Inferior parietal cortex (tissue), 1 donor: ENCODE measurements at regions not wholly inside any gene's neighbourhood (a gene's known extent, or its start where the extent isn't known, plus 50 kb on each side); places are given as distances from the start of the nearest gene placed in this dataset.
"Not testable (repeated sequence)": the region's sequence is repeated elsewhere in the genome, so short reads cannot be mapped to it uniquely, and the experiment has no call there.

Source experiments
- DNase-seq: peaks from one replicate; pipeline ENCODE4 v3.0.0-alpha.2; 2016; ENCODE audit errors: extremely low spot score

DNA sequence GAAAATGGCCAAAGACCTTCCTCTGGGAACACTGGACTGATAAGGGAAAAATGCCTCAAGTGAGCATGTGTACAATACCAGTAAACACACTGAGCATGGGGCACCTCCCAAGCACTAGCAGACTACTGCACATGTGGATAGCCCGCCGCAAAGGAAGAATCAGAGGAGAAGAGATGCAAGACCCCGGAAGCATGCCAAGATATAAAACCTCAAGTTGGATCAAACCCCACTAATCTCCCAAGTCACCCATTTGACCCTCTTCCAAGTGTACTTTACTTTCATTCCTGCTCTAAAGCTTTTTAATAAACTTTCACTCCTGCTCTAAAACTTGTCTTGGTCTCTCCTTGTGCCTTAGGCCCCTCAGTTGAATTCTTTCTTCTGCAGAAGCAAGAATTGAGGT lies 121.1 kb upstream of the PLAAT1 start:
- no peak for DNase-seq

DNA sequence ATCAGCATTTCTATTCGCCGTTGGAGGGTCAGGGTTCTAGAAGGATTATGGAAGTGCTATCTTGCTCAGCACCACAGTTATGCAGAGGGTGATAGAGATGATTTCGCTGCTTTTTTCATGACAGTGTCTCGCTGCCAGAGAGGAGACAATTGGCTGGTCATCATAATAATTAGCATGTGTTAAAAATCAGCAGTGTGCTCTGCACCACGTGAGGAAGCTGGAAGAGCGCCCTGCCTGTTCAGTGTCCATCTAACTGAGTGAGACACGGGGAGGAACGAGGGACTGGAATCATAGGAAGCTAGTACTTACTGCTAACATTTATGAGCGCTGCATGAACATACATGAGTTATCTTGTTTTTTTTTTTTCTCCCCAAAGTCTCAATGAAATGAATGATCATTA lies 116.2 kb upstream of the PLAAT1 start:
- peak; percentile 60 for DNase-seq

DNA sequence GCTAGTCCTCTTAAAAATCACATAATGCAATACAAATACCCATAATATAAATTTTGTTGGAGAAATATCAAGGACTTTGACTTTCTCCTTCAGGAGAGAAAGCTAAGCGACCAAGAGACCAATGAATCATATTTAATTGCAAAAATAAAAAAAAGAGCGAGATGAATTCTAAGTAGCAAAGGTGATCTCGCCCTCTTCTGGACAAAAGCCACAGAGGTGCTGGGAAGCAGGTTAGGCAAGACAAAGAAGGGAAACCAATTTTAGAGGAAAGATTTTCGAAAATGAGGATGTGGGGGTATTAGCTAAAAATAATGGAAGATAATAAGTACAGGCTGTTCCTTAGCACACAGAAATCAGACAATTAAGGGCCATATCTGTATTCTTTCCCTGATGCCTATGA lies 111.4 kb upstream of the PLAAT1 start:
- no peak for DNase-seq

DNA sequence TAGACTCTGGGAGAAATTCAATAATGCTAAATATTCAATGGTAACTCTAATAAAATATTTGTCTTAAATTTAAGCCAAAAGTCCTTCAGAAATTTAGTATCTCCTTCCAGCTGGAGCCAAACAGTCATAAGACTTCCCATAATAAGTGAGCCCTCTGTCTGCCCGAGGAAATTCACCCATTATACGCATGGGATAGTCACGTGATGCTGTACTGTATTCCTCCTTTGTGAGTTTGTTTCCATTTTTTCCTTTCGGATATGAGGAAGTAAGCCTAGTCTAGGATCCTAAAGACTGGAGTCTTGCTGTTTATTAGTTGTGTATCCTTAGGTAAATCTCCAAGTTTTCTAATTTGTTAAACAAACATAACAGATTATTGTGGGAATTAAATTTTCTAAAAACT lies 110.4 kb upstream of the PLAAT1 start:
- no peak for DNase-seq

DNA sequence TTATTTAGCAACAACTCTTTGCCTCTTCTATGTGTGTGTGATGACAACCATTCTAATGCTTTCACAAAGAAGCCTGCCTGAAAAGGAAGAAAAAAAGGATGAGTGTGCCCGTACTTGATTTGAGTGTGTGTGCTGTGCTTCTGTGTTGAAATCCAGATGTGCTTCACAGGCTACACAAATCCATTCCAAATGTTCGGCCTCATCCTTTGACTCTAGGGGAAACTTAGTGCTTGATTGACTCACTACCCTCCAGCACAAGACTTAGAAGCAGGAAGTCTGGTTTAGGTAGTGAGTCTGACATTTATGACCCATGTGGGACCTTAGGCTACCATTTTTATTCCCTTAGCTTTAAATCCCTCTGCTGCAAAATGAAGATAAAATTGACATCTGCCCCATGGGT lies 108.8 kb upstream of the PLAAT1 start:
- no peak for DNase-seq

DNA sequence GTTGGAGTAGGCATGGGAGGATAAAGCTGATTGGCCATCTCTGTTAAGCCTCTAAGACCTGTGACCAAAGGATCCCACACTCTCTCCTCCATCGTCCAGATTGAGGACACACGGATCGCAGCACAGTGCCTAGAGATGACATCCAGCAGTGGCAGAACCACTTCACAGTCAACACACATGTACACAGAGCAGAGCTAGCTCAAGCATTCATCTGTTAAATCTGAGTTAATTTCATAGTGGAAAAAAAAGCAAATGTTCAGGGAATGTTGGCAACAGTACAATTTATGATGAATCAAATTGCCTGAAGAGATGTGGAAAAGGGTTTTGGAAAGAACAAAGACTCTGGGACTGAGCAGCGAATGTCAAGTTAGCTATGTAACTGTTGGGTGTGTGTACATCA lies 108.1 kb upstream of the PLAAT1 start:
- DNase-seq, result no peak

DNA sequence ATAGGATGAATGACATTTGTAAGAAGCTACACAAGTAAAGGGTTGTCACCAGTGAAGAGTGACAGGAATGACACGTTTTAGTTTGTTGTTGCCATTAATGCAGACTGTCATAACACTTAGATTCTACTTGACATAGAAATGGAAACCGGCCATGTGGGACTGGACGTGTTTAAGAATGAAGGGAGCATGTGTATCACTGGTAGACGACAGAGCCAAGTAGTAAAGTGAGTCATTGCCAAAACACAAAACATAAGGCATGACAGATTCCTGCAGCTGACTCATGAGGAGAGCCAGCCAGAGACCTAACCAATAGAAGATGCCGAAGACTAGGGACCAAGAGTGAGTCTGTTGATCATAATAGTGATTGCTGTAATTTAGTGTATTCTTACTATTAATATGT lies 106.2 kb upstream of the PLAAT1 start:
- no peak for DNase-seq

DNA sequence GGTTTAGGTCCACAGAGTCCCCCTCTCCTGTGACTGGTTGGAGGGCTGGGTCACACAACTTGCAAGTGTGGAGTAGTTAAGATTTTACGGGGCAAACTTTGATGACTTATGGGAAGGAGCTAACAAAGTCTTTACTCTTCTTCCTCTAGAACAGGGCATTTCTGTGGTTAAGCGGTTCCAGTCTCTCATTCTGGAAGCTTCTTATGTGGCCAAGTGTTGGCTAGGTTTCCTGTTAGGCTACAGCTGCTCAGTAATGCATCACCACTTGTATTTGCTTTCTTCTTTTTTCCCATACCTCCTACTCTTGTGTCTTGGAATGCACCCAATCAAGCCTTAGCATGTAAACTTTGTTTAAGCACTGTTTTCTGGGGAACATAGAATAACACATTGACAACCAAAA lies 100.6 kb upstream of the PLAAT1 start:
- DNase-seq, result no peak

DNA sequence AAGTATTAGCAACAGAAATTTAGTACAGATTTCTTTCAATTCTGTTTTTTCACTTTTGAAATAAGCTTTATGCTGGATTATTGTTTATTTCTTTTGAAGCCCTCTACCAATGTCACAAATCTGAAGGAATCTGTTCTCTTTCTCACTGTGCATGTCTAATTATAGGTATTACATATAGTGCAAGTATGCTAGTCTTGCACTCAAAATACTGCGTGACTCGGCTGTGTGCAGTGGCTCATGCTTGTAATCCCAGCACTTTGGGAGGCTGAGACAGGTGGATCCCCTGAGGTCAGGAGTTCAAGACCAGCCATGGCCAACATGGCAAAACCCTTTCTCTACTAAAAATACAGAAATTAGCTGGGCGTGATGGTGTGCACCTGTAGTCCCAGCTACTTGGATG lies 95.8 kb upstream of the PLAAT1 start:
- DNase-seq, result peak; percentile 0

DNA sequence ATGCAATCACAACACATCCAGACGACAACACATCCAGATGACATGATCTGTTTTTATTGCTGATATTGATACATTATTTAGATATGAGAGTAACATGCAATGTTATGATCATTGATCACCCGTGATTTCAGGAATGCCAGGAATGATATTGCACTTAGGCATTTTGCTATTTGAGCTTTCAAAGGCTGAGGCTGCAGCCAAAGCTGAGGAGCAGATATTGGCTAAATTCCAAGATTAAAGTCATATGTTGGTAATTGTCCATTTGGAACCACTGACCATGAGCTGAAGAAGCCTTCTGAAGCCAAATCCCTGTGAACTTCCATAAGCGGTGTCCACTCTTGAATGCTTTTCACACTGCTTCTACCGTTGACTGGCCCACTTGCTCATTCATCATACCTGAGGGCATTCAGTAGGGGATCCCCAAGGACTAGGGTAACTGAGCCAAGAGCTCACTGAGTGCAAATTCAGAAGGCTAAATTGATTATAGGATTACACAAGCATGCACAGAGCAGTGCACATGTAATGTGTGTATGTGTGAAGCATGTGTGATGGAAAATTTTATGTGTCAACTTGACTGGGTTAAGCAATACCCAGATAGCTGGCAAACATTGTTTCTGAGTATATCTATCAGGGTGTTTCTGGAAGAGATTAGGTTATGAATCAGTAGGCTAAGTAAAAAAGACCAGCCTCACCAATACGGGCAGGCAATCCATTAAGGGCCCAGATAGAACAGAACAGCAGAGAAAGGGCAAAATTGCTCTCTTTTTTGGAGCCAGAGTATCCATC lies 92.1 kb upstream of the PLAAT1 start:
- DNase-seq, result peak; percentile 0

DNA sequence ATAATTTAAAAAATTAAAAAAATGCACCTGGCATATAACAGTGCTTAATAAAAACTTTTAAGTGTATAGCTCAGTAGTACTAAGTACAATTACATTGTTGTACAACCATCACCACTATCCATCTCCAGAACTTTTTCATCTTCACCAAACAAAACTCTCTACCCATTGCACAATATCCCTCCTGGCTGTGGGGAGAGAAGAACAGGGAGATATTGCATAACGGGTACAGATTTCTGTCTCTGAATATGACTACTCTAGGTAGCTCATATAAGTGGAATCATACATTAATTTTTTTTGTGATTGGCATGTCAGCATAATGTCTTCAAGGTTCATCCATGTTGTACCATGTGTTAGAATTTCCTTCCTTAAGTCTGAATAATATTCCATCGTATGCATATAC lies 91.0 kb upstream of the PLAAT1 start:
- no peak for DNase-seq

DNA sequence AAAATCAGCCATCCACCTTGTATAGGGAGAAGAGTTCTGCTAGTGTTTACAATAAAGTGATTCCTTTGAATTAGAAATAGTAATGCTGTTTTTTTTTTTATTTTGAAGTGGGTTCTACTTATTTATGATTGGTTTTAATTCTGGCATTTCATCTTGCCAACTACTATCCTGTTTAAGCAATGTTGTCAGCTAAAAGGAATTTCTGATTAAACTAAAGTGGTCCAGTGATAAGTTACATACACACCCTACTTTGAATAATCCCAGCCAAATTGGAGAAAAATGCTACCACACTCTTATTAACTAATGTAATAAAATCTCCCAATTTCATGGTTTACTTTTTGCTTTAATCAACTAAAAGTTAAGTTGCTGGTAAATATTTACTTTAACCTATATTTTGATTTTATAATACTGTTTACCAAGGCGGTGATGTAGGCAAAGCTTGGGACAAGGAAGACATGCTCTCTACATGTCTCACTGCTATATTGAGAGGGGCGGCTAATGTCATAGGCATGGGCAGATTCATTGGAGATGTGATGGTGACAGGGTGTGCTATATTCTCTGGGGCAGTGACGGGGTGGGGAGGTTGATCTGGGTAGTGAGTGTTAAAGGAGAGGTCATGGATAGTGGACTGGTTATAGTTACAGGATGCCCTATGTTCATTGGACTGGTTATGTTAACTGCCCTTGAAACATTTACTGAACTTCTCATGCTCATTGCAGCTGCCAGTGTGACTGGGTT lies 85.8 kb upstream of the PLAAT1 start:
- DNase-seq, result not testable (repeated sequence)

DNA sequence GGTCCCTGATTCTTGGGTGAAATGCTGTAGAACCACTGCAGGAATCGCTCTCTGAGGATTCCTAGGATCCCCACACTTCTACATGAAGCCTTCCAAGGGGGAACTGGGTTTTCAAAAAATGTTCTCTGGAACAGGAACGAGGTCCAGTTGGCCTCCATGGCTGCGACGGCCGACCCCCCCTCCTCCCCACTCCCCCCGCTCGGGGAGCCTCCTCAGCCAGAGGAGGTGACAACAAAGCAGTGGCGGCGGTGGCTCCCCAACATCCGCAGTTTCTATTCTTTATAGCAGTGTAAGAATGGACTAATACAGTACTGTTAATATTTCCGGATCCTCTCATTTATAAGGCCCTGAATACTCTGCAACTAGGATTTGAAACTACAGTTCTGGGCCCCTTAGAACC lies 84.0 kb upstream of the PLAAT1 start:
- DNase-seq, result no peak

DNA sequence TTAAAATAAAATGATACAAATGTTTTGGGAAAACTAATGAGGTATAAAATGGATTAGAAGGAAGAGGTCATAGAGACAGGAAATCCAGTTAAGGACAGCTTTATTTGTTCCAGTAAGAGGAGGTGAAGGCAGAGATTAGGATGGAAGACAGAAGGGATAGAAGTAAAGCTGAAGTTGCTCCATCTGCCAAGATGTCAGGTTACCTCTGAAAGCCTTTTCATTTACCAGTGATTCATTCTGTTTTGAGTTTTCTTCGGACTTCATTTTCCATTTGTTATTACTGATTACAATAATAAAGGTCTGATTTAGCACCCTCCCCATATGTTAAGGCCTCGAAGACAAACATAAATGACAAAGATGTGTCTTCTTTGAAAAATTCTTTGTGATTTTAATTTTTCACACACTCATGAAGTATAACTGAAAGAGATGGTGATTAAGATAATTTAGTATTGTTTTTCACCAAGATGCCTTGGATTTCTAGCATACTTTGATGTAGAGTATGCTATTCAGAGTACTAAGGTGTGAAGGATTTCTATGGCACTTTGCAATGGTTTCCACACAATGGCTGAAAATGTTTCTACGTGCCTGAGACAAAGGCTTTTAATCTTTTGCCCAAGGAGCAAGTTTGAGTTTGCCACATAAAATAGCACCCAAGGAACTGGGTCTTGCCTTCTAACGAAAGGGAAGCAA lies 75.4 kb upstream of the PLAAT1 start:
- no peak for DNase-seq

DNA sequence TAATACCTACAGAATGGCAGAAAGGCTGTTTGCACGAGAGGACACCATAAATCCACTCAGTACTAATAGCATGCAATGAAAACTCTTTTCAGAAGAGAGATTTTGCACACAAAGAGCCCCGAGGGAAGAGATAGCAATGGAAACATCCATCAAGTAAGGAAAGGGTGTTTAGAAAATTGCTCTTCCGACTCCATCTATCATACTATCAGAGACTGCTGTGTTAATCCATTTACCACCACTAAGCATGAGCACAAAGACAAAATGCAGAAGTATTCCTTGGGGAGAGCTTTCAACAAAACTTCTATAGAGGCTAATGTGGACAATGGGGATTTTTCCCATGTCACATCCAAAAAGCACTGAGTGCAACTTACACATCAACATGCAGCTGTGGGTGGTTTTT lies 72.1 kb upstream of the PLAAT1 start:
- no peak for DNase-seq

DNA sequence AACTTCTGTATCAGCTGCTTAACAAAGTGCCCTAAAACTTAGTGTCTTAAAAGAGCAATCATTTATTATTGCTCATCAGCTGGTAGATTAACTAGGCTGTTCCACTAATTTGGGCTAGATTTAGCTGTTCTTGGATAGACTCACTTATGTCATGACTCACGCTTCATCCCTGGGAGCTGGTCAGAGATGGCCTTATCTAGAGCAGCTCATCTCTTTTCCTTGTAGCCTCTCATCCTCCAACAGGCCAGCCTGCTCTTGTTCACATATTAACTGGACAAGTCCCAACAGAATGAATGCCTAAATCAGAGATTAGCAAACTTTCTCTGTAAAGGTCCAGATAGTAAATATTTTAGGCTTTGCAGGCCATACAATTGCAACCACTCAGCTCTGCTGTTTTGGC lies 66.9 kb upstream of the PLAAT1 start:
- DNase-seq, result no peak

DNA sequence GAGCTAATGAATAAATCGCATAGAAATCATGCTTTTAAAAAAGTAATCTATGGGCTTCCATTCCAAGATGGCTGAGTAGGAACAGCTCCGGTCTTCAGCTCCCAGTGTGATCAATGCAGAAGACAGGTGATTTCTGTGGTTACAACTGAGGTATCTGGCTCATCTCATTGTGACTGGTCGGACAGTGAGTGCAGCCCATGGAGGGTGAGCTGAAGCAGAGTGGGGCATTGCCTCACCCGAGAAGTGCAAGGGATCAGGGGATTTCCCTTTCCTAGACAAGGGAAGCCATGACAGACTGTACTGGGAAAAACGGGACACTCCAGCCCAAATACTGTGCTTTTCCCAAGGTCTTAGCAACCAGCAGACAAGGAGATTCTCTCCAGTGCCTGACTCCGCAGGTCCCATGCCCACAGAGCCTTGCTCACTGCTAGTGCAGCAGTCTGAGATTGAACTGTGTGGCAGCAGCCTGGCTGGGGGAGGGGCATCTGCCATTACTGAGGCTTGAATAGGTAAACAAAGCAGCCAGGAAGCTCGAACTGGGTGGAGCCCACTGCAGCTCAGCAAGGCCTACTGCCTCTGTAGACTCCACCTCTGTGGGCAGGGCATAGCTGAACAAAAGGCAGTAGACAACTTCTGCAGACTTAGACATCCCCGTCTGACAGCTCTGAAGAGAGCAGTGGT lies 61.5 kb upstream of the PLAAT1 start:
- not testable (repeated sequence) for DNase-seq

DNA sequence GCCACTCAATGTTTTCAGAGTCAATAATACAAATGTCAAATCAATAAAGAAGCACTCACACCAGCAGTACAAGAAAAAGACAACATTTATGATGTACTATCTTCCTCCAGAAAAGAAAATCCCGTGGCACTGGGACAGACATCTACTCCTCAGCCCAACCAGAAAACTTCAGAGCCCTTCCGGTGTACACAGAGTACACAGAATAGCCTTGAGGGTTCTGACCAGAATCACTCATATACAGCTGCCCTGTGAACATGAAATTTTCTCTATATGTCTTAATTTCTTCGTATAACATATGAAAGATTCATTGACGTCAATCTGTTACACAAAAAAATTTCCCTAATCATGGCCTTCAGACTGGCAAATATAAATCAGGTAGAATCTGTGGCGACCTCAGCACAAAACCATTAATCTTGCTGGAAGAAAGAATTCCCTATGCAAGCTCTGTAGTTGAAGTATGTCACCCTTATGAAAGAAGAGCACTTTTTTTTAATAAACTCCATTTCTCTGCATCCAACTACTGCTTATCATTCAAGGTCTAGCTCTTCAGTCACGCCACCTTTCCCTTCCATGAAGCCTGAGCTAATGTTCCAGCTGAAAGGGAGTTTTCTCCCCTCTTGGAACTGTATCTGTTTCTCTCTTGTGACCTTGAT lies 53.8 kb upstream of the PLAAT1 start:
- DNase-seq, result no peak

DNA sequence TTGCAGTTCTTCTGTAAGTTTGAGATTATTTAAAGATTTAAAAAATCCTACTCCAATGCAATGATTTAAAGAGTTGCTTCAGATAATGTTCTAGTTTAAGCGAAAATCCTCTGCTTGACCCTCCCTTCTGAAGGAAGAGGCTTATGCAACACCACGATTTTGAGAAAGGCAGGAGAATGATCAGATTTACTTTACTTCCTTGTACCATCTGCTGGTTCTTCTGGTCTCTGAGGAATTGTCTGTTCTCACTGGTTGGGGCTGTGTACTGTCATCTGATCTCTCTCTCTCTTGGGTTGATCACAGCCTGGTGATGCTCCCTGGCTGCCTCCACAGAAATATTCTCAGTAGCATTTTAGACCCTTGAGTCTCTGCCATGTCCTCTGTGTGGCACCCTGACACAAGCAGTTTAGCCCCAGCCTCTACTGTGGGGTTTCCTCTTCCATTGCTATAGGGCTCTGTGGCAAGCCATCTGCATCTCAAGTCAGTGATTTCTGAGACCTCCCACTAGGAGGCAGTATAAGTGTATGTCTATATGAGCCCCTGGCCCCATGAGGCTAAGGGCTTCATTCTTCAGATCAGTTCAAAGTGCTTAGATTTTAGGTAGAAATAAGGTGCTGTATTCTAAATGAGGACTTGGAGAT lies 50.8 kb upstream of the PLAAT1 start:
- DNase-seq, result peak; percentile 45
